A172 (cell line): ENCODE measurements at regions not wholly inside any gene's neighbourhood (a gene's known extent, or its start where the extent isn't known, plus 50 kb on each side); places are given as distances from the start of the nearest gene placed in this dataset.
A peak's percentile ranks its signal among the peaks of the same experiment; 100 is the strongest.
"Not testable (repeated sequence)": the region's sequence is repeated elsewhere in the genome, so short reads cannot be mapped to it uniquely, and the experiment has no call there.

Experiments used
- DNase-seq: peaks from one replicate; pipeline ENCODE4 v3.0.0-alpha.2; 2015; ENCODE audit warnings: low spot score

DNA sequence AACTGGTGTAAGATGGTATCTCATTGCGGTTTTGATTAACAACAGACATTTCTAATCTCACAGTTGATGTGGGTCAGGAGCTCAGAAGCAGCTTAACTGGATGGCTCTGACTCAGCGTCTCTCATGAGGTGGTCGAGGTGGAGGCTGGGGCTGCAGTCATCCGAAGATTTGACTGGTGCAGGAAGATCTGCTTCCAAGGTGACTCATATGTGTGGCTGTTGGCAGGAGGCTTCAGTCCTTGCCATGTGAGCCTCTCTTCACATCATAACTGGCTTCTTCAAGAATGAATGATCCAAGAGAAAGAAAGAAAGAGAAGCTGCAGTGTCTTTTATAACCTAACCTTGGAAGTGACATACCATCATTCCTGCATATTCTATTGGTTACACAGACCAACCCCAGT lies 376.1 kb downstream of the SEC14L1 start:
- DNase-seq: peak; percentile 73

DNA sequence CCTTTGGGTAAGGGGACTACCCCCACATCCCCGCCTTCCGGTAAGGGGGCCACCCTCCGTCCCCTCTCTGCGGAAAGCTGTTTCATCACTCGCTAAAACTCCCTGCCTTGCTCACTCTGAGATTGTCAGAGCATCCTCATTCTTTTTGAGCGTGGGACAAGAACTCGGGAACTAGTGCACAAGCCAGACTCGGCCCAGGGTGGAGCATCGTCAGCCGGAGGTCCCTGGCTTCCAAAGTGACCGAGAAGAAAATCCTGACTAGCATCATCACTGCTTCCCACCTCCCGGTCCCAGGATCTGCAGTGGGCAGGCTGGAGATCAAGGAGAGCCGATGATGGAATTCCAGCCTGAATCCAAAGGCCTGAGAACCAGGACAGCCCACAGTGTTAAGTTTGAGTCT lies 380.3 kb downstream of the SEC14L1 start:
- no peak for DNase-seq

DNA sequence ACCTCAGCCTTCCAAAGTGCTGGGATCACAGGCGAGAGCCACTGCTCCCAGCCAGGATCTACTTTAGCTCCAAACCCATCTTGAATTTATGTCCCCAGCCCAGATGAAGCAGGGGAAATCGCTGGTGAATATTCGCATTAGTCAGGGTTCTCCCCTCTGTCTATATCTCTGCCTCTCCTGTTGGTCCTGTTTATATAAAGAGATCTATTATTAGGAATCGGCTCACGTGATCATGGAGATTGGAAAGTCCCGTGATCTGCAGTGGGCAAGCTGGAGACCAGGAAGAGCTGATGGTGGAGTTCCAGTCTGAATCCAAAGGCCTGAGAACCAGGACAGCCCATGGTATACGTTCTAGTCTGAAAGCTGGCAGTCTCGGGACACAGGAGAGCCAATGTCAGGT lies 382.8 kb downstream of the SEC14L1 start:
- no peak for DNase-seq

DNA sequence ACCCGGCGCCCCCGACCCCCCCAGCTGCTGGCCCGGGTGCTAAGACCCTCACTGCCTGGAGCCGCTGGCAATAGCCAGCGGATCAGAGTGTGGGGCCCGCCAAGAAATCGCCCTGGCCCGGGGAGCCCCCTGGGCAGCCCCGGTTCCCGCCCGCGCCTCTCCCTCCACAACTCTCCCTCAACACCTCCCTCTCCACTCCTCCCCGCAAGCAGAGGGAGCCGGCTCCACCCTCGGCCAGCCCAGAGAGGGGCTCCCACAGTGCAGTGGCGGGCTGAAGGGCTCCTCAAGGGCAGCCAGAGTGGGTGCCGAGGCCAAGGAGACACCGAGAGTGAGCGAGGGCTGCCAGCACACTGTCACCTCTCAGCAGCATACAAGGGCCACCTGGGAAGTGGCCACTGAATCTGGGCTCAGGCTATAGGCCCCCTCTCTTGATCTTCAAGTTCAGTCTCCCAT lies 385.5 kb downstream of the SEC14L1 start:
- no peak for DNase-seq

GRCh38 chr17:77526728-77527350 lies 386.1 kb downstream of the SEC14L1 start:
- no peak for DNase-seq

DNA sequence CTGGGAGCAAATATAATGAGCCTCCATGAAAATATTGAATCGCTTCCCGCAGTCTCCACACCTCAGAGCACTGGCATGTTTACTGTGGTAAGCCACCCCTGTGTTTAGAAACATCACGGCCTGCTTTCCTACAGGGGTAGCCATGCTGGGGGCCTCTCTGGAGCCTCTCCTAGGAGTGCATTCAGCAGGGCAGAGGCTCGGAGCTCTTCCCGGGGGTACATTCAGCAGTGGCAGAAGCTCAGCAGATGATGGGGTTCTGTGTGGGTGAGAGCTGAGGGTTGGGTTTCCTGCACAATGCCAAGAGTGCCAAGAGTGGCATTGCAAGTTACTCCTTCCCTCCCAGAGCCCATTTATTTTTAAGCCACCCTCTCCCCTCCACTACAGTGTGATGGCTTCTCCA lies 386.6 kb downstream of the SEC14L1 start:
- no peak for DNase-seq

DNA sequence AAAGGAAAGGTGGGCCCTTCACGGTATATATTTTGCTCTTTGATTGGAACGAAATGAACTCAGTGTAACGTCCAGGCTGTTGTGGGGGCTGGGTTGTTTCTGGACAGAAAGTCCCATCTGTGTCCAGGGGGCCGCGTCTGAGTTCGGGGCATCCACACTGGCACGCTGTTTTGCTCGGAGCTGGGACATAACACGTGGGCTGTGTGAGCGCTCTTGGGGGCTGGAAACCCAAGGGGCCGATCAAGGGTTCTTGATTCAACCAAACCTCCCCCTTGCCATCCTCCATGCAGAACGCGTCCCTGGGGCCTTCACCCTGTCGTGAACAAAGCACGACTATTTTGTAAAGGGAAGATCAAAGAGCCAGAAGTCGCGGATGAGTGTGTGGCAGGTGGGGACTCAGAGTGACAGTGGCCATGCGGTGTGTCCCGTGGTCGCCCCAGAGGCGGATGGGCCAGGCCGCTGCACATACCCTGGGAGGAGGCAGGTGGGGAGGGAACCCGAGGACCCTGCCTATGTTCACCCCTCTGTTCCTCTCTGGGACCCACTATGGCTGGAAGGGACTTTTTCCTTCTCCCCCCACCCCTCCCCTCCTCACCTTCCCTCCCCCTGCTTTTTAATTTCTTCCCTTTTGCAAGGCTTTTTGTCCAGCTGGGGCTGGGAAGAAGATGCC lies 387.2 kb downstream of the SEC14L1 start:
- DNase-seq: no peak

GRCh38 chr17:77528516-77529327 lies 388.0 kb downstream of the SEC14L1 start:
- DNase-seq: no peak

- no peak for DNase-seq
Observed at GRCh38 chr17:77529328-77529650, 388.5 kb downstream of the SEC14L1 start.

- no peak for DNase-seq
Observed at GRCh38 chr17:77530591-77530990, 389.8 kb downstream of the SEC14L1 start.

DNA sequence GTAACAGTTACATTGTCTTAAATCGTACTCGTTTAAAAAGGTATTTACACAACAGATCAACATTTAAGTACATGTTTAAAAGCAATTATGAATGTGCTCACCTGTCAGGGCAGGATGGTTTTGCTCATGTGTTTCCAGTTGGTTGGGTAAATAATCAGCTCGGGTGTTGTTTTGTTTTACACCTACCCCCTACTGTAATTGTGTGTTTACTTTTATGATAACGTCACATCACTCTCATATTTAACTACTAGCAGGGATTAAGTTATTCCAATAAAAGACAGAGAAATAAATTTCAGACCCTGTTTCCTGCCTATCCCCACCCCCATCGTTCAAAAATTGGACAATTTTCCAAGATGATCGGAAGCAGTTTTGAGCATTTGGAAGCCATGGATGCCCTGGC lies 390.2 kb downstream of the SEC14L1 start:
- DNase-seq: no peak

- no peak for DNase-seq
Observed at GRCh38 chr17:77531641-77532040, 390.9 kb downstream of the SEC14L1 start.

DNA sequence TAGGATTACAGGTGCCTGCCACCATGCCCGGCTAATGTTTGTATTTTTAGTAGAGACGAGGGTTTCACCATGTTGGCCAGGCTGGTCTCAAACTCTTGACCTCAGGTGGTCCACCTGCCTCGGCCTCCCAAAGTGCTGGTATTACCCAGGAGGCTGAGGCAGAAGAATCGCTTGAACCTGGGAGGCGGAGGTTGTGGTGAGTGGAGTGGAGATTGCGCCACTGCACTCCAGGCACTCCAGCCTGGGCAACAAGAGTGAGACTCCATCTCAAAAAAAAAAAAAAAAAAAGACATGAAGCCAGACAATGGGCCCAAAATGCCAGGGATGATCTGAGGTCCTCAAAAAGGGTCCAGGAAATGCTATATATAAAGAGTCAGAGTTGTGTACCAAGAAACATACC lies 392.9 kb downstream of the SEC14L1 start:
- DNase-seq: not testable (repeated sequence)

GRCh38 chr17:77534137-77534536 lies 393.4 kb downstream of the SEC14L1 start:
- DNase-seq: no peak

GRCh38 chr17:77535435-77535834 lies 394.7 kb downstream of the SEC14L1 start:
- DNase-seq: peak; percentile 44

DNA sequence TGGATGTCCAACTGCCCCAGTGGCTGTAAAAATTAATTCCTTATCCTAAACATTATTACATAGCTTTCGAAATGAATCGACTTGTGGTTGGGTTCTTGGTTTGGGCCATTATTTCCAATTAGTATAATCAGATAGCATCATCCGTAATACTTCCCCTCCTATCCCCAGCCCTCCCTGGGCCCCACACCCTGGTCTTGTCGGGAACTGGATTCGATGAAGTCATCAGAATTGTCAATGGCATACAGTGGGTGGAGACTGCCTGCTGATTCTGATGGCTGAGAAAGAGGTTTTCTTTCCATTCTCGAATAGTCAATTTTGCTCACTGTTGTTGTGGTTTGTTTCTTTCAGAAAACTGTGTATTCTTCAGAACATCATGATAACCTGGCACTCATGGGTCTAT lies 395.1 kb downstream of the SEC14L1 start:
- DNase-seq: peak; percentile 32

DNA sequence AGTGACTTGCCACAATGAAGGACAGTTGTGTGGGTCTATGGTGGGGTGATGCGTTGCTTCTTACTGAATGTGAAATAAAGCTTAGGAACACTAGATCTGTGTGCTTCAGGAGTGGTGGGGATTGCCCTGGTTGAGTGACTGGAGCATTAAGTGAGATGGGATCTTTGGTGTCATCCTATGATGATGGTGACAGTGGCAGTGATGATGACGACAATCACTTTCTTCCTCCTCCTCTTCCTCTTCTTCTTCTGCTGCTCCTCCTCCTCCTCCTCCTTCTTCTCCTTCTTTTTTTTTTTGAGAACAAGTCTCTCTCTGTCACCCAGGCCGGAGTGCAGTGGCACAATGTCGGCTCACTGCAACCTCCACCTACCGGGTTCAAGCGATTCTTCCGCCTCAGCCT lies 396.8 kb downstream of the SEC14L1 start:
- DNase-seq: no peak

- no peak for DNase-seq
Observed at GRCh38 chr17:77540531-77540930, 399.8 kb downstream of the SEC14L1 start.

DNA sequence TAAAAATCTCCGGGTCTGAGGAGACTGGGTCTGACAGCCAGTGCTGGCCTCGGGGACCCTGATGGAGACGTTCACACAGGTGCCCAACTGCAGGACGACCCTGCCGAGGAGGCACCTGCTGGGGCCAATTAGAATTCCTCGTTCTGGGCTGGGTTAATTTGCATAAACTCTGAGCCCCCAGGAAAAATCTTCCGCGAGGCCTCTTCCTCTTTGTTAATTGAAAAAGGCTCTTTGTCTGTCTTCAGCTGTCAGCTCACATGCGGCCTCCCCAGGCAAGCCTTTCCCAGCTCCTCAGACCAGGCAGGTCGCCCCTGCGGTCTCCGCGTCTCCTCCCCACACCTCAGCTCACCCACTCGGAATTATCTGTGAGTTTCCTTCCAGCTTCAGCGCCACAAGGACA lies 400.2 kb downstream of the SEC14L1 start:
- DNase-seq: no peak

DNA sequence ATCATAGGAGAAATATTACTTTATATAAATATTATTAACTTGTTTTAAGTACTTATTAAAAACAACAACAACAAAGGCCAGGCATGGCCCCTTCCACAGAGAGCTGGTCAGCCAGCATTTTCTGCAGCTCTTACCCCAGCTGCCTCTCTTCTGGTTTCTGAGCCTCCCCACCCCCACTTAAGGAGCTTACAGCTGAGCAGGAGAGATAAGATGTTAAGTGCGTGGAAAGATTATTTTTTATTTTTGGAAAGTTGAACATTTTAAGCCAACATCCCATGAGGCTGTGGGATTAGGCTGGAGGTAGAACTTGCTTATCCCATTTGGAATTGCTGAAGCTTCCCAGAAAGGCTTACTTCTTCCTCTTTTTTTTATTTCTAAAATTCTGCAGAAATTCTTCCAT lies 401.2 kb downstream of the SEC14L1 start:
- DNase-seq: no peak

GRCh38 chr17:77542551-77543490 lies 402.1 kb downstream of the SEC14L1 start:
- DNase-seq: peak; percentile 92

DNA sequence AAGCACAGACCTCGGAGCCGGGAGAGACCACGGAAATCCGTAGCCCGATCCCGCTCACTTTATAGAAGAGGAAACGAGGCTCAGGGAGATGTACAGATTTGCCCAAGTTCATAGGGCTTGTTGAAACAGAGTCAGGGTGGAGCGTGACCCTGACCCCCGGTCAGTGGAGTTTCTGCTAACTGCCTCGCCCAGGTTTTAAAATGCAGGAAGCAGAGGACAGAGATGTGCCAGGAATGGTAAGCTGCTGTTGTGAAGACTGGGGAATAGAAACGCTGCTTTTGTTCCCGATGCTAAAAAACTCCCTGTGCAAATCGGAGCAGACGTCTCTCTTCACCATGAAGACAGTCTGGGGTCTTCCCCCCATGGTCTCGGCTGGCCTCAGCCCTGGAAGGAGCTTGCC lies 403.0 kb downstream of the SEC14L1 start:
- DNase-seq: no peak
